Activated CD8-positive, alpha-beta T cell treated with anti-CD3 and anti-CD28 coated beads, Interleukin-2, amount 10 ng/mL, durations not matched to agents 7 days and 5 days (primary cell): ENCODE measurements at regions not wholly inside any gene's neighbourhood (a gene's known extent, or its start where the extent isn't known, plus 50 kb on each side); places are given as distances from the start of the nearest gene placed in this dataset.

Experiments used
- ATAC-seq: fragments of 150-1000 bp; cut with Tn5 transposase; one replicate; pipeline ENCODE4 v1.10.0; 2021; ENCODE audit warnings: moderate library complexity
- CTCF ChIA-PET: fragments of 350-600 bp; sonication (Branson Sonifier 250); formaldehyde crosslinking; loops from one replicate; lab custom pipeline; 2021; ENCODE audit warnings: antibody characterized with exemption; lab: Charles Lee
- POLR2A ChIA-PET: fragments of 350-600 bp; sonication (Branson Sonifier 250); formaldehyde crosslinking; loops from one replicate; lab custom pipeline; 2021; ENCODE audit warnings: antibody characterized with exemption; lab: Charles Lee
- DNase-seq: peaks from one replicate; pipeline ENCODE4 v3.0.0-alpha.2; 2020
- H3K27ac Mint-ChIP-seq: one replicate; pipeline ENCODE4 v1.8.0; 2021; ENCODE audit warnings: mild to moderate bottlenecking, mixed read lengths
- H3K27me3 Mint-ChIP-seq: one replicate; pipeline ENCODE4 v1.8.0; 2021; ENCODE audit warnings: low read depth, mixed read lengths
- H3K36me3 Mint-ChIP-seq: one replicate; pipeline ENCODE4 v1.8.0; 2021; ENCODE audit warnings: low read depth, mixed read lengths
- H3K4me1 Mint-ChIP-seq: one replicate; pipeline ENCODE4 v1.8.0; 2021; ENCODE audit warnings: low read depth, mixed read lengths
- H3K4me3 Mint-ChIP-seq: one replicate; pipeline ENCODE4 v1.8.0; 2021; ENCODE audit warnings: mild to moderate bottlenecking, mixed read lengths
- H3K9me3 Mint-ChIP-seq: one replicate; pipeline ENCODE4 v1.8.0; 2022; ENCODE audit warnings: mixed read lengths; ENCODE audit not compliant: insufficient read depth

DNA sequence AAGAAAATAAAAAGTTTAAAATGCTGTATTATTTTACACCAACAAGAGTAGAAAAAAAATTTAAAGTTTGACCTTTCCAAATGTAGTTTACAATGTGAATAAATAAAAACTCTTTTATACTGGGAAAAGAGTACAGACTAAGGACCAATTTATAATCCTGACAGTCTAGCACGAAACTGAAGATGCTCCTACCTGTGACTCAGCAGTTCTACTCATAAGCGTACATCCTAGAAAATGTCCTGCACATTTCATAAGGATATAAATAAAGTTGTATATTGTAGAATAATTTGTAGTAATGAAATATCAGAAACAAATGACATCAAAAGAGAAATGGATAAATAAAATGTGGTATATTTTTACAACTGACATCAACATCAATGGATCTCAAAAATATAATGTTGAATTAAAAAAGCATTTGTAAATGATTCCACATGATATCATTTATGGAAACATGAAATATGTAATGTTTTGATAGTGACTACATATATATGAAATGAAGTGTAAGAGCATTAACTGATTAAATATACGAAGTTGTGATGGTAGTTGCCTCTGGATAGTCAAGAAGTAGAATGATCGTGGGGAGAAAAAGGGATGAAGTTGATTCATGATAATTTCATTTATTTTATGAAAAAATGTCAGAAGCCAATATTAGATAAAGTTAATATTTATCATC lies 161.3 kb upstream of the CBLB start:
- H3K9me3 Mint-ChIP-seq, result peaks cover 15% of the 10 kb centered on the region
- DNase-seq, result no peak
- CTCF ChIA-PET, result interaction anchor here (0.9 kb wide), 1 partner anchor 15 kb away, joined by 3 read pairs; no protein-coding TSS in a partner anchor
- H3K4me3 Mint-ChIP-seq, result no peak overlapping the region
- POLR2A ChIA-PET, result no interaction called here
- H3K36me3 Mint-ChIP-seq, result peaks cover 14% of the 10 kb centered on the region
- H3K27me3 Mint-ChIP-seq, result no peaks in the 10 kb centered on the region
- H3K4me1 Mint-ChIP-seq, result no peaks in the 10 kb centered on the region
- no peak for ATAC-seq
- H3K27ac Mint-ChIP-seq, result no peak overlapping the region

DNA sequence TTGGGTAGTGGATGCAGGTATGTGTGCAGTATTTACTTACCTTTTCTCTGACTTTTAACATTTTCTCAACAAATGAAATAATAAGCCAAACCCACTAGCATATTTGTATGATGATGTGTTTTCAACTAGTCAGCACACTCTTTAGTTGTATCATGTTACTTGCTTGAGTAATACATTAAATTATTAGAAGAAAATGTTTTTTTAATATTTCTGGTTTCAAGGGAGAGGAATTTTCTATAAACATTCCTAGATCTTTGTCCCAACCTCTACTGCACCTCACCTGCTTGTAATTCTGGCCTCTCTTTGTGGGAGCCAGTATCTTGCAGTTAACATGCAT lies 161.8 kb upstream of the CBLB start:
- Mint-ChIP-seq H3K4me1 (no peaks in the 10 kb centered on the region), H3K27ac (no peak overlapping the region), H3K9me3 (peaks cover 15% of the 10 kb centered on the region), H3K36me3 (peaks cover 13% of the 10 kb centered on the region), H3K27me3 (no peaks in the 10 kb centered on the region), H3K4me3 (no peak overlapping the region)
- POLR2A ChIA-PET, result no interaction called here
- no peak for DNase-seq
- no peak for ATAC-seq
- CTCF ChIA-PET, result no interaction called here

DNA sequence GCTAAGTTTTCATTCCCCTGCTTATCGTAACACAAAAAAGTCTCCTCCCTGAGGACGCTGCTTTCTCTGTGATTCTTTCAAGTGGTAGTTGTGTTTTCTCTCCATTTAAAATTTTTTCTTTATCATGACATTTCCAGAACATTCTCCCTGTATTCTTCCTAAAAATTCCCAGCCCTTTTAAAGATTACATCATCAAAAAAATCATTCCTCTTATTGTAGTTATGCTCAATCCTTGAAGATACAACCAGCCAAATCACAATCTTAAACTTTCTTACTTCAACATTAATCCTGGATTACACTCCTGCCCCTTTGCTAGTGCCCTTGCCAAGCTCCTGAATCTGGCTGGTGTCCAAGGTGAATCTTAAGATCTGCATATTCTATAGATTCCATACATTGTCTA lies 163.7 kb upstream of the CBLB start:
- Mint-ChIP-seq H3K36me3 (peaks cover 5% of the 10 kb centered on the region), H3K4me3 (no peak overlapping the region), H3K27me3 (no peaks in the 10 kb centered on the region), H3K27ac (no peak overlapping the region), H3K9me3 (peaks cover 9% of the 10 kb centered on the region), H3K4me1 (no peaks in the 10 kb centered on the region)
- DNase-seq (no peak), ATAC-seq (no peak)
- ChIA-PET POLR2A (no interaction called here), CTCF (no interaction called here)

DNA sequence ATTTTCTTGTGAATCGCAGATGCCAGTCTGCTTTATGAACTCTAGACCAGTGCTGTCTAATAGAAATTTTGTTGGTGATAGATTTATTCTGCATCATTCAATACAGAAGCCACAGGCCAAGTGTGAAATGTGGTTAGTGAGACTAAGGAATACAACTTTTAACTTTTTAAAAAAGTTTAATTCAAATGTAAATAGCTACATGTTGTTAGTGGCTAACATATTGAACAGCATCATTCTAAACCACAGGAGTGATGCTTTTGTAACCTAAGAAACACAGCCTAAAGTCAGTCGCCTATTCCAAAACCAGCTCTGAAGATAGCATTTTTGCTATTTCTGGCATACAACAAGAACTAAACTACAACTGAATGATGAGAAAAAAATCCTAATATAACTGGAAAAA lies 164.8 kb upstream of the CBLB start:
- H3K27me3 Mint-ChIP-seq, result no peaks in the 10 kb centered on the region
- no peak overlapping the region for H3K27ac Mint-ChIP-seq
- DNase-seq (no peak), ATAC-seq (no peak)
- peaks cover 11% of the 10 kb centered on the region for H3K9me3 Mint-ChIP-seq
- no peak overlapping the region for H3K4me3 Mint-ChIP-seq
- CTCF ChIA-PET, result no interaction called here
- POLR2A ChIA-PET, result no interaction called here
- H3K36me3 Mint-ChIP-seq, result peaks cover 5% of the 10 kb centered on the region
- no peaks in the 10 kb centered on the region for H3K4me1 Mint-ChIP-seq

DNA sequence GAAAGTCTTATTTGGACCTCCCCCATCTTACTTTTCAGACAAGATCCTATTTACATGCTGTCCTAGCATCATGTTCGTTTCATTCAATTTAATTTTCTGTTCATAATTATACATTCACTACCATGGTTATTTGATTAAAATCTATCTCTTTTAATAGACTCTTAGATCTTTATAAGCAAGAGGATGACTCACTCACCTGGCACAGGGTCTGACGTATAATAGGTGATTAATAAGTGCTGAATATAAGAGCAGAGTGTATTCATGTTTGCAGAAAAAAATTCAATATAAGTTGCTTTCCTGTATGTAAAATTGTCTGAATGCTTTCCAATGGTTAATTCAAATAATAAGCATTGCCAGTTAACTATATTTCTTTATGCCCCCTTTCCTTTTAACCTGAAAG lies 165.5 kb upstream of the CBLB start:
- ATAC-seq, result no peak
- no peak overlapping the region for H3K27ac Mint-ChIP-seq
- H3K27me3 Mint-ChIP-seq, result no peaks in the 10 kb centered on the region
- no peak for DNase-seq
- no peaks in the 10 kb centered on the region for H3K36me3 Mint-ChIP-seq
- H3K4me3 Mint-ChIP-seq, result no peak overlapping the region
- peaks cover 14% of the 10 kb centered on the region for H3K9me3 Mint-ChIP-seq
- POLR2A ChIA-PET, result no interaction called here
- CTCF ChIA-PET, result no interaction called here
- H3K4me1 Mint-ChIP-seq, result no peaks in the 10 kb centered on the region

DNA sequence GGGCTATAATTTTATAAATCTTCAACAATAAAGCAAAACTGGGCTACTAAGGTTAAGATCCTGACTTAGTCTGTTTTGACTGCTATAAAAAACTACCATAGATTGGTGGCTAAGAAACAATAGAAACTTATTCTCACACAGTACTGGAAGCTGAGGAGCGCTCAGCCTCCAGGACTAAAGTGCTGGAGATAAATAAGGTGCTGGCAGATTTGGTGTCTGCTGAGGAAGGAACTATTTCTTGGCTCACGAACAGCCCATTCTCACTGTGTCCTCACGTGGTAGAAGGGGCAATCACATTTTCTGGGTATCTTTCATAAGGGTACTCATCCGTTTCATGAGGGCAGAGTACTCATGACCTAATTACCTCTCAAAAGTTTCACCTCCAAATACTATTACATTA lies 166.8 kb upstream of the CBLB start:
- Mint-ChIP-seq H3K36me3 (peaks cover 2% of the 10 kb centered on the region), H3K9me3 (peaks cover 9% of the 10 kb centered on the region), H3K4me1 (peaks cover 4% of the 10 kb centered on the region), H3K27ac (no peak overlapping the region), H3K4me3 (no peak overlapping the region), H3K27me3 (no peaks in the 10 kb centered on the region)
- CTCF ChIA-PET, result no interaction called here
- no peak for ATAC-seq
- DNase-seq, result no peak
- POLR2A ChIA-PET, result no interaction called here

DNA sequence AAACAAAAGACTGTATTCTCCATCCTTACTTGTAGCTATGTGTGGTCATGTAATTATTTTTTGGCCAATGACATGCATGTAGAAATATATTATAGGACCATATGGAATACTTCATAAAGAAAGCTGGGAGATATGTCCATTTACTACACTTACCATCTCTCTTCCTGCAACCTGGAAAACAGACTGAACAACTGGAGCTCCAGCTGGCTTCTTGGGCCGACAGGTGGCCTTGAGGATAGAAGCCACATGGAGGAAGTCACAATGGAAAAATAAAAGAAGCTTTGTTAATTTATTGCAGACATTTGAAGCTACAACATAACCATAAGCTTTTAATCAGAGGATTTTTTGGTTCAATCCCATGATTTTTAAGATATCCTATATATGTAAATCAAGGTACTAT lies 167.9 kb upstream of the CBLB start:
- ChIA-PET CTCF (interaction anchor here (1.1 kb wide), 1 partner anchor 10 kb away, joined by 4 read pairs; no protein-coding TSS in a partner anchor), POLR2A (no interaction called here)
- H3K4me3 Mint-ChIP-seq, result no peak overlapping the region
- H3K36me3 Mint-ChIP-seq, result peaks cover 2% of the 10 kb centered on the region
- H3K27ac Mint-ChIP-seq, result no peak overlapping the region
- H3K4me1 Mint-ChIP-seq, result peaks cover 4% of the 10 kb centered on the region
- DNase-seq (no peak), ATAC-seq (no peak)
- H3K9me3 Mint-ChIP-seq, result peaks cover 9% of the 10 kb centered on the region
- no peaks in the 10 kb centered on the region for H3K27me3 Mint-ChIP-seq

DNA sequence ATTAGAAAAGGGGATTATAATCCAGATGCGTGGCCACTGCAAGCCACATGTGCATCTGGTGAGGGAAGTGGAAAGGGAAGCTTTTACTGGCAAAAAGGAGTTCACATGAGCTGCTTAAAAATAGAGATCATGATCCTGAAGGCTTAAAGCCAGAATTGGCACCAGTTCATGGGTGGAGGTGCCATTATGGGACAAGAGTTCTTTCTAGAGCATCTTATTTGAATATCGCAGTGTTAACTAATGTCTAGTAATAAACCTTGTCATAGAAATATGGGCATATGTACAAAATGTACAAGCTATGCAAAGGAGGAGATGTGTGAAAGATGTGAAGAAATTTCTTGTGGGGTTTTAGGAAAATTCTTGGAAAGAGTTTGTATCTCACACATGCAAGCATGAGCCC lies 178.4 kb upstream of the CBLB start:
- CTCF ChIA-PET, result interaction anchor here (2.0 kb wide), 1 partner anchor 10 kb away, joined by 4 read pairs; no protein-coding TSS in a partner anchor
- Mint-ChIP-seq H3K9me3 (peaks cover 10% of the 10 kb centered on the region), H3K4me1 (no peaks in the 10 kb centered on the region), H3K27me3 (no peaks in the 10 kb centered on the region), H3K27ac (no peak overlapping the region), H3K4me3 (no peak overlapping the region), H3K36me3 (peaks cover 10% of the 10 kb centered on the region)
- POLR2A ChIA-PET, result no interaction called here
- ATAC-seq (no peak), DNase-seq (no peak)

DNA sequence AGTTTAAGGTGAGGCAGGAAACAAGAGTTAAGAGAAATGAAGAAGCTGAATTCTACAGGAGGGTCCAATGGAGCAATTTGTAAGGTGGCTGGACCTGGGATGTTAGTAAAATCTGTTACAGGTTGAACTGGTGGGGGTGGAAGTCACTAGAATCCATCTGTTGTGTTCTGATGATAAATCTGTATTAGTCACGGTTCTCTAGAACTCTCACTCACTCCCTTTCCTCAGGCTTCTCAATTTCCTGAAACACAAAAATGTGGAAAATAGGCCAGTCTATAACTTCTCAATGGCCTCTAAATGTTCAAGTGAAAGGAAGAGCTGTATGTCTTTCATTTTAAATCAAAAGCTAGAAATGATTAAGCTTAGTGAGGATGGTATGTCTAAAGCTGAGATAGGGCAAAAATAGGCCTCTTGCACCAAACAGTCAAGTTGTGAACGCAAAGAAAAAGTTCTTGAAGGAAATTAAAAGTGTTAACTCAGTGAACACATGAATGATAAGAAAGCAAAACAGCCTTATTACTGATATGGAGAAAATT lies 180.2 kb upstream of the CBLB start:
- Mint-ChIP-seq H3K27ac (no peak overlapping the region), H3K4me1 (no peaks in the 10 kb centered on the region), H3K4me3 (no peak overlapping the region), H3K27me3 (no peaks in the 10 kb centered on the region), H3K9me3 (peaks cover 12% of the 10 kb centered on the region), H3K36me3 (peaks cover 10% of the 10 kb centered on the region)
- ATAC-seq, result no peak
- no peak for DNase-seq
- ChIA-PET CTCF (no interaction called here), POLR2A (no interaction called here)

DNA sequence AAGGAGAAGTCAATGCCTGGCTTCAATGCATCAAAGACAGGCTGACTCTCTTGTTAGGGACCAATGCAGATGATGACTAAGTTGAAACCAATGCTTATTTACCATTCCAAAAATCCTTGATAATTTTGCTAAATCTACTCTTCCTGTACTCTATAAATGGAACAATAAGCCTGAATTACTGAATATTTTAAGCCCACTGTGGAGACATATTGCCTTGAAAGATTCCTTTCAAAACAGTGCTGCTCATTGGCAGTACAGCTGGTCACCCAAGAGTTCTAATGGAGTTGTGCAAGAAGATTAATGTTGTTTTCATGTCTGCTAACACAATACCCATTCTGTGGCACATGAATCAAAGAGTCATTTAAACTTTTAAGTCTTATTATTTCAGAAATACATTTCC lies 181.0 kb upstream of the CBLB start:
- H3K36me3 Mint-ChIP-seq, result peaks cover 10% of the 10 kb centered on the region
- ATAC-seq (no peak), DNase-seq (no peak)
- H3K27me3 Mint-ChIP-seq, result no peaks in the 10 kb centered on the region
- no peak overlapping the region for H3K27ac Mint-ChIP-seq
- H3K4me3 Mint-ChIP-seq, result no peak overlapping the region
- peaks cover 16% of the 10 kb centered on the region for H3K9me3 Mint-ChIP-seq
- ChIA-PET POLR2A (no interaction called here), CTCF (no interaction called here)
- no peaks in the 10 kb centered on the region for H3K4me1 Mint-ChIP-seq

DNA sequence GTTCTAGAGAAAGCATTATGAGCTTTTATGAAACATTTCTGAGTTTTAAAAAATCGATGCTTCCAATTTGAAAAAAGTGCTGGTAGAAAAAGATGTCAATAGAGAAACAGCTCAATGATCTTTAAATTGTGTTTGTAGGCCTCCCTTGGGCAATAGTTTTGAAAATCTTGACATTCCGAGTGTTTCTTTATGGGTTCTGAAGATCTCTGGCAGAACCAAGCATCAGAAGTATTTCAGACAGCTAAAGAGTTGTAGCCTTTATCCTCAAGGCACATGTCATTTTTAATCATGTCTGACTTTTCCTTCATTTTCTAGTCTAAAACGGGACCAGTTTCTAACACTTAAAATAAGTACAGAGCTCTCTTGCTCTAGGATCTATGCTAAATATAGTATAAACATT lies 188.1 kb upstream of the CBLB start:
- Mint-ChIP-seq H3K36me3 (peaks cover 2% of the 10 kb centered on the region), H3K9me3 (peaks cover 13% of the 10 kb centered on the region), H3K4me1 (peaks cover 7% of the 10 kb centered on the region), H3K27me3 (no peaks in the 10 kb centered on the region), H3K4me3 (no peak overlapping the region), H3K27ac (no peak overlapping the region)
- ATAC-seq (no peak), DNase-seq (no peak)
- ChIA-PET CTCF (no interaction called here), POLR2A (no interaction called here)

DNA sequence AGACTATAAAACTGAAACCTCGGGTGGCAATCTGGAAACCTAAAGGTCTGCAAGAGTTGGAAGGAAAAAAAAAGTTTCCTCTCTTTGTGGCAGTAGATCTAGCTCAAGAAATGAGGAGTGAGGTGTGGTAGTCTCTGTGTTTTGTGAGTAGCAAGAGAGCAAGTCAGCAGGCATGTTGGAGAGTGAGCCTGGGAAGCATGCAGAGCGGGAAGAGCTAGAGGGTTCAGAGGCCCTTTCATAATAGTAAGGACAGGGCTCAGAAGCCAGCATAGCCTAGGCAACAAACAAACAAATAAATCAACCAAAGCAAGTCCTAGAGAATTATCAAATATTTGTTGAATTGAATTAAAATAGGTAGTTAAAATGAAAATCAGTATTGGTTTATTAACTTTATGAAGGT lies 189.7 kb upstream of the CBLB start:
- ChIA-PET CTCF (no interaction called here), POLR2A (no interaction called here)
- no peak for ATAC-seq
- Mint-ChIP-seq H3K27me3 (no peaks in the 10 kb centered on the region), H3K27ac (no peak overlapping the region), H3K9me3 (peaks cover 16% of the 10 kb centered on the region), H3K4me3 (no peak overlapping the region), H3K36me3 (peaks cover 4% of the 10 kb centered on the region), H3K4me1 (peaks cover 7% of the 10 kb centered on the region)
- DNase-seq, result no peak
